ENCODE measurements at regions not wholly inside any gene's neighbourhood (a gene's known extent, or its start where the extent isn't known, plus 50 kb on each side); places are given as distances from the start of the nearest gene placed in this dataset.

DNA sequence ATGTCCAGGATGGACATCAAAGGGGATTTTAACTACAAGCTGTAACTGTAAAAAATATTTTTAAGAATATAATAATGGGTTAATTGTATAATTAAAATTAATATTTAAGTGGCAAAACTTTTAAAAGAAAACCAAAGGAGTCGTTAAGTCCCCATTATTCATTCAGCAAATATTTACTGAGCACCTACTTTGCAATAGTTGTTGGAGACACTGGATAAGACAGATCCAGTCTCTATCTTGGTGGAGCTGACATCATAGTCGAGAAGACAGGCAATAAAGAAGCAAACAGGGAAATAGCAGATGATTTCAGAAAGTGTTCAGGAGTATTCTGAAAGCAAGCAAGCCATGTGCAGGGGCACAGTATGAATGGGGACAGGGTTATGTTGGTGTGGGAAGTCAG lies 137.0 kb downstream of the CEBPB start:
- TF ChIP-seq ZNF274 (IDR thresholded peaks at IDR 0.05; ENCODE audit: low read depth, low read length) = no peak
- no peak for TF ChIP-seq YY1 (IDR thresholded peaks at IDR 0.05; ENCODE audit: insufficient read depth, insufficient read length)
- TF ChIP-seq SUZ12 (IDR thresholded peaks at IDR 0.05; ENCODE audit: extremely low read depth, insufficient read depth, insufficient read length) = no peak
- Histone ChIP-seq H3K4me3 (ENCODE audit: insufficient read length, low read depth) (no peak overlapping the region), H3K27me3 (ENCODE audit: insufficient read depth, insufficient read length) (no peaks in the 10 kb centered on the region), H3K9me3 (ENCODE audit: insufficient read depth, low read length) (peaks cover 9% of the 10 kb centered on the region; the same call in 1 of the 2 replicates), H3K36me3 (ENCODE audit: insufficient read depth, insufficient read length, low read length) (no peaks in the 10 kb centered on the region), H3K9ac (ENCODE audit: insufficient read length, low read depth) (no peak overlapping the region), H3K4me1 (ENCODE audit: insufficient read depth, insufficient read length) (peaks cover 4% of the 10 kb centered on the region)
- no peak for DNase-seq (ENCODE audit: low read depth, low spot score)

DNA sequence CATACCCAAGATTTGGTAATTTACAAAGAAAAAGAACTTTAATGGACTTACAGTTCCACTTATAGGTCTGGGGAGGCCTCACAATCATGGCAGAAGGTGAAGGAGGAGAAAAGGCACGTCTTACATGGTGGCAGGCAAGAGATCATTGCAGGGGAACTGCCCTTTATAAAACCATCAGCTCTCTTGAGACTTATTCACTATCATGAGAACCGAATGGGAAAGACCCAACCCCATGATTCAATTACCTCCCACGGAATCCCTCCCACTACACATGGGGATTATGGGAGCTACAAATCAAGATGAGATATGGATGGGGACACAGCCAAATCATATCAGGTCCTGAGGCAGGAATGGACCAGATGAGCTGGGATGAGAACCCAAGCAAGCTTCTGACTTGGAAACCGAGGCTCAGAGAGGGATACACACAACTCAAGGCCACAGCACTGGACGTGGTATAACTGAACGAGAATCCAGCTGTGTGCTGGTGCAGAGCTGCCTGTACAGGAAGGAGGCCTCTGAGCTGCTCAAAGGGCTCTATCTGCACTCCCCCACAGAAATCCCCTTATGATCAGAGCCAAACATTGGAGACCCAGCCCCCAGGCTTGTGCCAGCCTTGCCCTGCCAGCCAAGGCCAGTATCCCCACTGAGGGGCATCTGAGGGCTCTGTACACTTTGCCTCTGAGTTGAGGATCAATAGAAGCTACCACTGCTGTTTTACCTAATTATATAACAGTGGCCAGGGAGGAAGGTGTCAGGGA lies 137.8 kb downstream of the CEBPB start:
- TF ChIP-seq YY1 (IDR thresholded peaks at IDR 0.05; ENCODE audit: insufficient read depth, insufficient read length) (no peak), ZNF274 (IDR thresholded peaks at IDR 0.05; ENCODE audit: low read depth, low read length) (no peak), SUZ12 (IDR thresholded peaks at IDR 0.05; ENCODE audit: extremely low read depth, insufficient read depth, insufficient read length) (no peak)
- DNase-seq (ENCODE audit: low read depth, low spot score) = no peak
- Histone ChIP-seq H3K27me3 (ENCODE audit: insufficient read depth, insufficient read length) (no peaks in the 10 kb centered on the region), H3K9ac (ENCODE audit: insufficient read length, low read depth) (no peak overlapping the region), H3K9me3 (ENCODE audit: insufficient read depth, low read length) (peaks cover 9% of the 10 kb centered on the region; the same call in 1 of the 2 replicates), H3K4me1 (ENCODE audit: insufficient read depth, insufficient read length) (peaks cover 4% of the 10 kb centered on the region), H3K36me3 (ENCODE audit: insufficient read depth, insufficient read length, low read length) (no peaks in the 10 kb centered on the region), H3K4me3 (ENCODE audit: insufficient read length, low read depth) (no peak overlapping the region)

DNA sequence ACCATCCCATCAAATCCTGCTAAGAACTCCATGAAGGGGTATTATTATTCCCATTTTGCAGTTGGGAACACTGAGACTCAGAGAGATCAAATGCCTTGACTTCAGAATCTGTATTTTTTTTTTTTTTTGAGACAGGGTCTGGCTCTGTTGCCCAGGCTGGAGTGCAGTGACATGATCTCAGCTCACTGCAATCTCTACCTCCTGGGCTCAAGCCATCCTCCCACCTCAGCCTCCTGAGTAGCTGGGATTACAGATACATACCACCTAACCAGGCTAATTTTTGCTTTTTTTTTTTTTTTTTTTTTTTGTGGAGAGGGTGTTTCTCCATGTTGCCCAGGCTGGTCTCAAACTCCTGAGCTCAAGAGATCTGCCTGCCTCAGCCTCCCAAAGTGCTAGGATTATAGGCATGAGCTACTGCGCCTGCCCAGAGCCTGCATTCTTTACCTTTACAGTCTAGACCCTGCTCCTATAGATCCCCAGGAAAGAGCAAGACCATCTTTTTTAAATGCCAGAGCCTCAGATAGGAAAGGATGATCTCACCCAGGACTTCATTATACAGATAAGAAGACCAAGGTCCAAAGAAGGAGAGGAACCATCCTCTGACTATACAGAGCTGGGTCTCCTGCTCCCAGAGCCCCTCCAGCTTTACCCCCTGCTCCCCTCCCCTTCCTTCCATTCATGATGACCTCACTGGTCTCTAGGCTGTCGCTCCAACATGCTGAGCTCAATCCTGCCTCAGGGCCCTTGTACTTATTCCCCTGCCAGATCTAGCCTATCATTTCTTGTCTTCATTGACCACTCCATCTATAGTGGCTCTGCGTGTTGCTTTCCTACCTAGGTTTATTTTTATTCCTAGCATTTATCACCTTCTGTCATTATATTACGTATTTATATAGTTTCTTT lies 138.6 kb downstream of the CEBPB start:
- no peaks in the 10 kb centered on the region for H3K36me3 ChIP-seq (ENCODE audit: insufficient read depth, insufficient read length, low read length)
- H3K9me3 ChIP-seq (ENCODE audit: insufficient read depth, low read length) = peaks cover 9% of the 10 kb centered on the region; the same call in 1 of the 2 replicates
- H3K9ac ChIP-seq (ENCODE audit: insufficient read length, low read depth) = no peak overlapping the region
- no peaks in the 10 kb centered on the region for H3K27me3 ChIP-seq (ENCODE audit: insufficient read depth, insufficient read length)
- no peak for DNase-seq (ENCODE audit: low read depth, low spot score)
- H3K4me1 ChIP-seq (ENCODE audit: insufficient read depth, insufficient read length) = peaks cover 4% of the 10 kb centered on the region
- TF ChIP-seq SUZ12 (IDR thresholded peaks at IDR 0.05; ENCODE audit: extremely low read depth, insufficient read depth, insufficient read length) (no peak), YY1 (IDR thresholded peaks at IDR 0.05; ENCODE audit: insufficient read depth, insufficient read length) (no peak), ZNF274 (IDR thresholded peaks at IDR 0.05; ENCODE audit: low read depth, low read length) (no peak)
- H3K4me3 ChIP-seq (ENCODE audit: insufficient read length, low read depth) = no peak overlapping the region

DNA sequence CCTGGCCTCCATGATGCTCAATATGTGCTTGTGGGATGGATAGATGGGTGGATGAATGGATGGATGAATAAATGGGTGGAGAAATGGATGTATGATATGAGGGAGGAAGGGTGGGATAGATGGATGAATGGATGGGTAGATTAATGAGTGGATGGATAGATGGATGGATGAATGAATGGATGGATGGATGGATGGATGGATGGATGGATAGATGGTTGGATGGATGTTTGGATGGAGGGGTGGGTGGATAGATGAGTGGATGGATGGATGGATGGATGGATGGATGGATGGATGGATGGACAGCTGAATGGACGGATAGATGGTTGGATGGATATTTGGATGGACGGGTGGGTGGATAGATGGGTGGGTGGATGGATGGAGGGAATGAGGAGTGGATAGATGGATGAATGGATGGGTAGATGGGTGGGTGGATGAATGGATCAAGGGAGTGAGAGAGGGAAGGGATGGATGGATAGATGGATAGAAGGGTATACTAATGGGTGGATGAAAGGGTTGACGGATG lies 139.4 kb downstream of the CEBPB start:
- H3K4me1 ChIP-seq (ENCODE audit: insufficient read depth, insufficient read length) = peaks cover 4% of the 10 kb centered on the region
- TF ChIP-seq SUZ12 (IDR thresholded peaks at IDR 0.05; ENCODE audit: extremely low read depth, insufficient read depth, insufficient read length) (no peak), ZNF274 (IDR thresholded peaks at IDR 0.05; ENCODE audit: low read depth, low read length) (no peak), YY1 (IDR thresholded peaks at IDR 0.05; ENCODE audit: insufficient read depth, insufficient read length) (no peak)
- no peak overlapping the region for H3K4me3 ChIP-seq (ENCODE audit: insufficient read length, low read depth)
- no peaks in the 10 kb centered on the region for H3K36me3 ChIP-seq (ENCODE audit: insufficient read depth, insufficient read length, low read length)
- no peaks in the 10 kb centered on the region for H3K27me3 ChIP-seq (ENCODE audit: insufficient read depth, insufficient read length)
- DNase-seq (ENCODE audit: low read depth, low spot score) = no peak
- no peak overlapping the region for H3K9ac ChIP-seq (ENCODE audit: insufficient read length, low read depth)
- peaks cover 3% of the 10 kb centered on the region; the same call in 1 of the 2 replicates for H3K9me3 ChIP-seq (ENCODE audit: insufficient read depth, low read length)

GRCh38 chr20:50330504-50331313 lies 140.1 kb downstream of the CEBPB start:
- H3K36me3 ChIP-seq (ENCODE audit: insufficient read depth, insufficient read length, low read length) = no peaks in the 10 kb centered on the region
- no peaks in the 10 kb centered on the region for H3K27me3 ChIP-seq (ENCODE audit: insufficient read depth, insufficient read length)
- TF ChIP-seq YY1 (IDR thresholded peaks at IDR 0.05; ENCODE audit: insufficient read depth, insufficient read length) (no peak), SUZ12 (IDR thresholded peaks at IDR 0.05; ENCODE audit: extremely low read depth, insufficient read depth, insufficient read length) (no peak), ZNF274 (IDR thresholded peaks at IDR 0.05; ENCODE audit: low read depth, low read length) (no peak)
- H3K9me3 ChIP-seq (ENCODE audit: insufficient read depth, low read length) = no peaks in the 10 kb centered on the region
- peaks cover 4% of the 10 kb centered on the region for H3K4me1 ChIP-seq (ENCODE audit: insufficient read depth, insufficient read length)
- H3K4me3 ChIP-seq (ENCODE audit: insufficient read length, low read depth) = no peak overlapping the region
- DNase-seq (ENCODE audit: low read depth, low spot score) = no peak
- no peak overlapping the region for H3K9ac ChIP-seq (ENCODE audit: insufficient read length, low read depth)

DNA sequence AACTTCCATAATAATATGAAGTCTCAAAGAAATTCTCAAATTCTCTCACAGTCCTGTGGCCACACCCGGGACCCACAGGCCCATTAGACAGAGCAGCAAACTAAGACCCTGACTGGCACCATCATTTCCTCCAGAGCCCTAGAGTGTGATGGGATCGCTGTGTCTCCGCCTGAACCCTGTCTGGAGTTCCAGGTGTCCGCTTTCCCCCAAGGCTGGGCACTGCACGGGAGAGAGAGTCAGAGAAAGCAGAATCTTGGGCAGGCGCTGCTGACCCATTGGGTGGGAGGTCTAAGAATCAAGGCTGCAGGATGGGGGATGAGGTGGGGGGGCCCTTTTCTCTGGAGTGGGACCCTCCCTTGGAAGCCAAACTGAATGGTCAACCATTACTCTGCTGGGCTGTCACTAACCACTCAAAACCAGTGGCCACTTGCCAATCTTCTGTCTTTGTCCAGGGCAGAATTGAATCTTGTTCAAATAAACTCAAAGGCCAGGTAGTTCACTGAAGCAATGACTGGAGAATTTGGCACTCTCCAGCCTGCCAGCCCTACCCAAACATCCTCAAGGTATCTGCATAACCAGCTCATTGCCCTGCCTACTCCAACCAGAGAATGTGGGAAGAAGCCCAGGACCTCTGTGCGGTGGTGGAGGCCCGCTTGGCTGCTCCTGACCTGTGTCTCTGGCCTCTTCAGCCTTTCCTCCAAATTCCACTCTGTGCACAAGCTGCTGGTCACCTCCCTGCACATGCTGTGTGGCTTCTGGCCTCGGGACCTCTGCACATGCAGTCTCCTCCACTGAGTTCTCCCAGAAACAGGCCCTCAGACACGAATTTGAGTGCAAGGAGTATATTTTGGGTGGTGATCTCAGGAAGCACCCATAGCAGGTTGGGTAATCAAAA lies 141.1 kb downstream of the CEBPB start:
- Histone ChIP-seq H3K9ac (ENCODE audit: insufficient read length, low read depth) (no peak overlapping the region), H3K27me3 (ENCODE audit: insufficient read depth, insufficient read length) (no peaks in the 10 kb centered on the region), H3K9me3 (ENCODE audit: insufficient read depth, low read length) (no peaks in the 10 kb centered on the region), H3K36me3 (ENCODE audit: insufficient read depth, insufficient read length, low read length) (no peaks in the 10 kb centered on the region), H3K4me1 (ENCODE audit: insufficient read depth, insufficient read length) (peaks cover 4% of the 10 kb centered on the region), H3K4me3 (ENCODE audit: insufficient read length, low read depth) (no peak overlapping the region)
- no peak for TF ChIP-seq YY1 (IDR thresholded peaks at IDR 0.05; ENCODE audit: insufficient read depth, insufficient read length)
- no peak for TF ChIP-seq ZNF274 (IDR thresholded peaks at IDR 0.05; ENCODE audit: low read depth, low read length)
- TF ChIP-seq SUZ12 (IDR thresholded peaks at IDR 0.05; ENCODE audit: extremely low read depth, insufficient read depth, insufficient read length) = no peak
- no peak for DNase-seq (ENCODE audit: low read depth, low spot score)

Measured in NT2/D1 (cell line).